Vagina (tissue), 2 donors: ENCODE measurements at regions not wholly inside any gene's neighbourhood (a gene's known extent, or its start where the extent isn't known, plus 50 kb on each side); places are given as distances from the start of the nearest gene placed in this dataset.

Experiments used
- POLR2A ChIP-seq, 2 donors: fragments of 450-650 bp; IDR thresholded peaks; one replicate each; pipeline ENCODE4 v1.6.1; 2017; ENCODE audit warnings: antibody characterized with exemption in 2 of 2, mild to moderate bottlenecking in 2 of 2, moderate library complexity in 2 of 2
- POLR2AphosphoS5 ChIP-seq, 2 donors: sonication (generic); formaldehyde crosslinking; IDR thresholded peaks; one replicate each; pipeline ENCODE4 v1.9.0; 2017; ENCODE audit warnings: antibody characterized with exemption in 2 of 2, mild to moderate bottlenecking in 2 of 2, low read depth in 1 of 2; ENCODE audit not compliant: insufficient read depth in 1 of 2
- TF ChIP-seq, protein P1 (sequence below), 3 experiments: fragments of 450-650 bp in 2 of 3; fragments of 200-600 bp in 1 of 3; sonication (generic) in 1 of 3; IDR thresholded peaks; one replicate each; pipeline ENCODE4 v1.5.1; 2017 to 2019; ENCODE audit warnings: antibody characterized with exemption in 3 of 3, mild to moderate bottlenecking in 2 of 3, moderate library complexity in 2 of 3

- TF ChIP-seq POLR2A (IDR thresholded peaks at IDR 0.05) (no peak), POLR2AphosphoS5 (IDR thresholded peaks at IDR 0.05; ENCODE audit: insufficient read depth in 1 of 2, low read depth in 1 of 2) (no peak)
- TF ChIP-seq, protein P1, sequence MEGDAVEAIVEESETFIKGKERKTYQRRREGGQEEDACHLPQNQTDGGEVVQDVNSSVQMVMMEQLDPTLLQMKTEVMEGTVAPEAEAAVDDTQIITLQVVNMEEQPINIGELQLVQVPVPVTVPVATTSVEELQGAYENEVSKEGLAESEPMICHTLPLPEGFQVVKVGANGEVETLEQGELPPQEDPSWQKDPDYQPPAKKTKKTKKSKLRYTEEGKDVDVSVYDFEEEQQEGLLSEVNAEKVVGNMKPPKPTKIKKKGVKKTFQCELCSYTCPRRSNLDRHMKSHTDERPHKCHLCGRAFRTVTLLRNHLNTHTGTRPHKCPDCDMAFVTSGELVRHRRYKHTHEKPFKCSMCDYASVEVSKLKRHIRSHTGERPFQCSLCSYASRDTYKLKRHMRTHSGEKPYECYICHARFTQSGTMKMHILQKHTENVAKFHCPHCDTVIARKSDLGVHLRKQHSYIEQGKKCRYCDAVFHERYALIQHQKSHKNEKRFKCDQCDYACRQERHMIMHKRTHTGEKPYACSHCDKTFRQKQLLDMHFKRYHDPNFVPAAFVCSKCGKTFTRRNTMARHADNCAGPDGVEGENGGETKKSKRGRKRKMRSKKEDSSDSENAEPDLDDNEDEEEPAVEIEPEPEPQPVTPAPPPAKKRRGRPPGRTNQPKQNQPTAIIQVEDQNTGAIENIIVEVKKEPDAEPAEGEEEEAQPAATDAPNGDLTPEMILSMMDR (IDR thresholded peaks at IDR 0.05) = no peak
Measured at GRCh38 chr5:21238786-21239185, 1250.8 kb upstream of the CDH18 start.
